WTC11 (cell line): ENCODE measurements at regions not wholly inside any gene's neighbourhood (a gene's known extent, or its start where the extent isn't known, plus 50 kb on each side); places are given as distances from the start of the nearest gene placed in this dataset.
"Not testable (repeated sequence)": the region's sequence is repeated elsewhere in the genome, so short reads cannot be mapped to it uniquely, and the experiment has no call there.

ENCODE experiments used
- ATAC-seq: fragments of 200-7000 bp; cut with Tn5 transposase; 2 replicates; pipeline ENCODE4 v1.10.0; 2021; ENCODE audit warnings: mild to moderate bottlenecking, moderate library complexity
- CTCF ChIA-PET: fragments of 300-600 bp; sonication (Branson Sonifier 250); formaldehyde crosslinking; loops from one replicate; lab custom pipeline; 2021; ENCODE audit warnings: antibody characterized with exemption; lab: Charles Lee
- POLR2A ChIA-PET: fragments of 350-600 bp; sonication (Branson Sonifier 250); formaldehyde crosslinking; loops from one replicate; lab custom pipeline; 2021; ENCODE audit warnings: antibody characterized with exemption; lab: Charles Lee
- DNase-seq: peaks from one replicate; pipeline ENCODE4 v3.0.0; 2021; ENCODE audit warnings: low spot score
- H3K27ac Mint-ChIP-seq: 2 replicates; pipeline ENCODE4 v1.8.0; 2021; ENCODE audit warnings: mixed read lengths
- H3K27me3 Mint-ChIP-seq: 2 replicates; pipeline ENCODE4 v1.8.0; 2021; ENCODE audit warnings: low read depth, mild to moderate bottlenecking, moderate library complexity, mixed read lengths
- H3K36me3 Mint-ChIP-seq: 2 replicates; pipeline ENCODE4 v1.8.0; 2021; ENCODE audit warnings: mixed read lengths
- H3K4me1 Mint-ChIP-seq: 2 replicates; pipeline ENCODE4 v1.8.0; 2022; ENCODE audit warnings: mixed read lengths
- H3K4me3 Mint-ChIP-seq: 2 replicates; pipeline ENCODE4 v1.8.0; 2021; ENCODE audit warnings: mild to moderate bottlenecking, moderate library complexity, mixed read lengths
- H3K9me3 Mint-ChIP-seq: 2 replicates; pipeline ENCODE4 v1.8.0; 2021; ENCODE audit warnings: mixed read lengths
- AR ChIP-seq: fragments of 250-450 bp; sonication (Bioruptor Pico); IDR thresholded peaks from 2 replicates; pipeline ENCODE4 v1.9.0; 2021; ENCODE audit warnings: mild to moderate bottlenecking
- ATF6 ChIP-seq: sonication (generic); formaldehyde crosslinking; IDR thresholded peaks from 2 replicates; pipeline ENCODE4 v1.8.1; 2023; ENCODE audit warnings: mild to moderate bottlenecking, missing genetic modification reagents
- CBFB ChIP-seq: sonication (generic); formaldehyde crosslinking; IDR thresholded peaks from 2 replicates; pipeline ENCODE4 v1.8.1; 2022; ENCODE audit warnings: mild to moderate bottlenecking, low read depth, missing genetic modification reagents
- CDX4 ChIP-seq: fragments of 250-450 bp; sonication (Bioruptor Pico); IDR thresholded peaks from 2 replicates; pipeline ENCODE4 v1.9.0; 2021; ENCODE audit warnings: moderate library complexity, mild to moderate bottlenecking, inconsistent platforms, borderline replicate concordance
- ERG ChIP-seq: fragments of 250-450 bp; sonication (Bioruptor Pico); IDR thresholded peaks from 2 replicates; pipeline ENCODE4 v1.8.0; 2021; ENCODE audit warnings: mild to moderate bottlenecking
- FOXJ3 ChIP-seq: sonication (generic); formaldehyde crosslinking; IDR thresholded peaks from 2 replicates; pipeline ENCODE4 v1.9.0; 2021; ENCODE audit warnings: missing genetic modification reagents, mild to moderate bottlenecking, borderline replicate concordance
- GTF2I ChIP-seq: fragments of 250-450 bp; sonication (Bioruptor Pico); conservative IDR thresholded peaks from 2 replicates; pipeline ENCODE4 v1.4.0; 2021; ENCODE audit warnings: mild to moderate bottlenecking
- HMGA2 ChIP-seq: fragments of 250-450 bp; sonication (Bioruptor Pico); IDR thresholded peaks from 2 replicates; pipeline ENCODE4 v1.4.0; 2021; ENCODE audit warnings: mild to moderate bottlenecking, moderate library complexity
- NFATC4 ChIP-seq: fragments of 250-450 bp; sonication (Bioruptor Pico); IDR thresholded peaks from 2 replicates; pipeline ENCODE4 v1.9.0; 2021; ENCODE audit warnings: mild to moderate bottlenecking
- NR1H2 ChIP-seq: sonication (generic); formaldehyde crosslinking; IDR thresholded peaks from 2 replicates; pipeline ENCODE4 v1.9.0; 2021; ENCODE audit warnings: mild to moderate bottlenecking, moderate library complexity, missing genetic modification reagents
- PREB ChIP-seq: sonication (generic); formaldehyde crosslinking; IDR thresholded peaks from 2 replicates; pipeline ENCODE4 v1.8.1; 2022; ENCODE audit warnings: mild to moderate bottlenecking, missing genetic modification reagents, moderate library complexity, borderline replicate concordance
- RORB ChIP-seq: fragments of 250-450 bp; sonication (Bioruptor Pico); IDR thresholded peaks from 2 replicates; pipeline ENCODE4 v1.9.0; 2021; ENCODE audit warnings: mild to moderate bottlenecking
- TP53 ChIP-seq: sonication (generic); formaldehyde crosslinking; IDR thresholded peaks from 2 replicates; pipeline ENCODE4 v1.8.1; 2023; ENCODE audit warnings: mild to moderate bottlenecking, missing genetic modification reagents
- ZNF138 ChIP-seq: sonication (generic); formaldehyde crosslinking; conservative IDR thresholded peaks from 2 replicates; pipeline ENCODE4 v1.8.1; 2022; ENCODE audit warnings: mild to moderate bottlenecking, moderate library complexity, missing genetic modification reagents
- ZNF416 ChIP-seq: fragments of 250-450 bp; sonication (Bioruptor Pico); IDR thresholded peaks from 2 replicates; pipeline ENCODE4 v1.9.0; 2021; ENCODE audit warnings: mild to moderate bottlenecking, inconsistent platforms
- ZNF423 ChIP-seq: fragments of 250-450 bp; sonication (Bioruptor Pico); IDR thresholded peaks from 2 replicates; pipeline ENCODE4 v2.1.2; 2022; ENCODE audit warnings: mild to moderate bottlenecking, moderate library complexity
- TF ChIP-seq, protein P1 (sequence below): sonication (generic); formaldehyde crosslinking; IDR thresholded peaks from 2 replicates; pipeline ENCODE4 v1.8.0; 2022; ENCODE audit warnings: mild to moderate bottlenecking, missing genetic modification reagents
- TF ChIP-seq, protein P2 (sequence below): sonication (generic); formaldehyde crosslinking; conservative IDR thresholded peaks from 2 replicates; pipeline ENCODE4 v1.8.1; 2022; ENCODE audit warnings: mild to moderate bottlenecking, missing genetic modification reagents
- TF ChIP-seq, protein P3 (sequence below): sonication (generic); formaldehyde crosslinking; IDR thresholded peaks from 2 replicates; pipeline ENCODE4 v1.8.1; 2022; ENCODE audit warnings: missing genetic modification reagents, borderline replicate concordance
- TF ChIP-seq, protein P4 (sequence below): sonication (generic); formaldehyde crosslinking; IDR thresholded peaks from 2 replicates; pipeline ENCODE4 v1.8.1; 2023; ENCODE audit warnings: mild to moderate bottlenecking, missing genetic modification reagents, moderate library complexity
- TF ChIP-seq, protein P5 (sequence below): fragments of 250-450 bp; sonication (Bioruptor Pico); IDR thresholded peaks from 2 replicates; pipeline ENCODE4 v1.9.0; 2021; ENCODE audit warnings: mild to moderate bottlenecking

DNA sequence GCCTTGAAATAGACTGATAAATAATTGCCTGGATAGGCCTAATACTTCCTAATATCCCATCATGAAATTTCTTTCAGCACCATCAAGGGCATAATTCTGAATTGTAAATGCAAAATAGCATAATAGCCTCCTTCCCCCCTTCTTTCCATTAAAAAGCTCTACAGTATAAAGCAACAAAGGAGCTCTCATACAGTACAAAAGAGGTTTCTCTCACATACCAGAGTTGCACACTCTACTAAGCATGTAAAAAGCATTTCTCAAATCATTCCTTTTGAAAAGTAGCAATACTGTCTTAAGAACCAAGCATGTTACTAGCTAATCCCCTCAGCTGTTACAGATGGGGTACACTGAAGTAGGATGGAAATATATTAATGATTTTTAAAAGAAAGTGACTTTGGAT is 509.0 kb downstream of the KLHL13 start (continued):
- no peak for TF ChIP-seq AR
- TF ChIP-seq, protein P1, sequence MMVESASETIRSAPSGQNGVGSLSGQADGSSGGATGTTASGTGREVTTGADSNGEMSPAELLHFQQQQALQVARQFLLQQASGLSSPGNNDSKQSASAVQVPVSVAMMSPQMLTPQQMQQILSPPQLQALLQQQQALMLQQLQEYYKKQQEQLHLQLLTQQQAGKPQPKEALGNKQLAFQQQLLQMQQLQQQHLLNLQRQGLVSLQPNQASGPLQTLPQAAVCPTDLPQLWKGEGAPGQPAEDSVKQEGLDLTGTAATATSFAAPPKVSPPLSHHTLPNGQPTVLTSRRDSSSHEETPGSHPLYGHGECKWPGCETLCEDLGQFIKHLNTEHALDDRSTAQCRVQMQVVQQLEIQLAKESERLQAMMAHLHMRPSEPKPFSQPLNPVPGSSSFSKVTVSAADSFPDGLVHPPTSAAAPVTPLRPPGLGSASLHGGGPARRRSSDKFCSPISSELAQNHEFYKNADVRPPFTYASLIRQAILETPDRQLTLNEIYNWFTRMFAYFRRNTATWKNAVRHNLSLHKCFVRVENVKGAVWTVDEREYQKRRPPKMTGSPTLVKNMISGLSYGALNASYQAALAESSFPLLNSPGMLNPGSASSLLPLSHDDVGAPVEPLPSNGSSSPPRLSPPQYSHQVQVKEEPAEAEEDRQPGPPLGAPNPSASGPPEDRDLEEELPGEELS: no peak
- TF ChIP-seq, protein P2, sequence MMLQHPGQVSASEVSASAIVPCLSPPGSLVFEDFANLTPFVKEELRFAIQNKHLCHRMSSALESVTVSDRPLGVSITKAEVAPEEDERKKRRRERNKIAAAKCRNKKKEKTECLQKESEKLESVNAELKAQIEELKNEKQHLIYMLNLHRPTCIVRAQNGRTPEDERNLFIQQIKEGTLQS (CRISPR knock-in tag): no peak
- TF ChIP-seq RORB: no peak
- no peak for TF ChIP-seq ZNF416
- TF ChIP-seq NR1H2 (CRISPR knock-in tag): no peak
- TF ChIP-seq CDX4 (CRISPR knock-in tag): no peak
- TF ChIP-seq, protein P3, sequence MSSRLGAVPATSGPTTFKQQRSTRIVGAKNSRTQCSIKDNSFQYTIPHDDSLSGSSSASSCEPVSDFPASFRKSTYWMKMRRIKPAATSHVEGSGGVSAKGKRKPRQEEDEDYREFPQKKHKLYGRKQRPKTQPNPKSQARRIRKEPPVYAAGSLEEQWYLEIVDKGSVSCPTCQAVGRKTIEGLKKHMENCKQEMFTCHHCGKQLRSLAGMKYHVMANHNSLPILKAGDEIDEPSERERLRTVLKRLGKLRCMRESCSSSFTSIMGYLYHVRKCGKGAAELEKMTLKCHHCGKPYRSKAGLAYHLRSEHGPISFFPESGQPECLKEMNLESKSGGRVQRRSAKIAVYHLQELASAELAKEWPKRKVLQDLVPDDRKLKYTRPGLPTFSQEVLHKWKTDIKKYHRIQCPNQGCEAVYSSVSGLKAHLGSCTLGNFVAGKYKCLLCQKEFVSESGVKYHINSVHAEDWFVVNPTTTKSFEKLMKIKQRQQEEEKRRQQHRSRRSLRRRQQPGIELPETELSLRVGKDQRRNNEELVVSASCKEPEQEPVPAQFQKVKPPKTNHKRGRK (CRISPR knock-in tag): no peak
- TF ChIP-seq, protein P4, sequence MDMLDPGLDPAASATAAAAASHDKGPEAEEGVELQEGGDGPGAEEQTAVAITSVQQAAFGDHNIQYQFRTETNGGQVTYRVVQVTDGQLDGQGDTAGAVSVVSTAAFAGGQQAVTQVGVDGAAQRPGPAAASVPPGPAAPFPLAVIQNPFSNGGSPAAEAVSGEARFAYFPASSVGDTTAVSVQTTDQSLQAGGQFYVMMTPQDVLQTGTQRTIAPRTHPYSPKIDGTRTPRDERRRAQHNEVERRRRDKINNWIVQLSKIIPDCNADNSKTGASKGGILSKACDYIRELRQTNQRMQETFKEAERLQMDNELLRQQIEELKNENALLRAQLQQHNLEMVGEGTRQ (CRISPR knock-in tag): no peak

- DNase-seq, POLR2A ChIA-PET, ATAC-seq, H3K4me3 Mint-ChIP-seq, H3K27ac Mint-ChIP-seq, H3K4me1 Mint-ChIP-seq, CTCF ChIA-PET, H3K27me3 Mint-ChIP-seq: not testable (repeated sequence)
- H3K9me3 Mint-ChIP-seq: peaks cover 21% of the 10 kb centered on the region
- H3K36me3 Mint-ChIP-seq: peaks cover 15% of the 10 kb centered on the region
These were observed 510.5 kb downstream of the KLHL13 start for GRCh38 chrX:117606101-117606500.

- ATAC-seq (no peak), DNase-seq (no peak)
- Mint-ChIP-seq H3K36me3 (peaks cover 6% of the 10 kb centered on the region; the same call in 1 of the 2 replicates), H3K4me1 (no peaks in the 10 kb centered on the region), H3K27me3 (no peaks in the 10 kb centered on the region), H3K9me3 (peaks cover 19% of the 10 kb centered on the region), H3K27ac (no peak overlapping the region), H3K4me3 (no peak overlapping the region)
- ChIA-PET POLR2A (no interaction called here), CTCF (no interaction called here)
- TF ChIP-seq FOXJ3 (CRISPR knock-in tag) (no peak), ERG (CRISPR knock-in tag) (no peak), PREB (CRISPR knock-in tag) (no peak), GTF2I (CRISPR knock-in tag) (no peak), ATF6 (CRISPR knock-in tag) (no peak), CBFB (CRISPR knock-in tag) (no peak), ZNF138 (CRISPR knock-in tag) (no peak), NFATC4 (CRISPR knock-in tag) (no peak), TP53 (no peak), ZNF423 (no peak), HMGA2 (no peak), RORB (no peak)
- TF ChIP-seq, protein P5, sequence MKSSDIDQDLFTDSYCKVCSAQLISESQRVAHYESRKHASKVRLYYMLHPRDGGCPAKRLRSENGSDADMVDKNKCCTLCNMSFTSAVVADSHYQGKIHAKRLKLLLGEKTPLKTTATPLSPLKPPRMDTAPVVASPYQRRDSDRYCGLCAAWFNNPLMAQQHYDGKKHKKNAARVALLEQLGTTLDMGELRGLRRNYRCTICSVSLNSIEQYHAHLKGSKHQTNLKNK: no peak
These were observed 546.5 kb downstream of the KLHL13 start for GRCh38 chrX:117570160-117570559.
